H1 (cell line): ENCODE measurements at regions not wholly inside any gene's neighbourhood (a gene's known extent, or its start where the extent isn't known, plus 50 kb on each side); places are given as distances from the start of the nearest gene placed in this dataset.

ENCODE experiments used
- CTCF ChIA-PET: fragments of 300-600 bp; sonication (Branson Sonifier 250); formaldehyde crosslinking; loops from one replicate; lab custom pipeline; 2021; ENCODE audit not compliant: partially characterized antibody; lab: Charles Lee
- POLR2A ChIA-PET: fragments of 300-600 bp; sonication (Branson Sonifier 250); formaldehyde crosslinking; loops from one replicate; lab custom pipeline; 2021; ENCODE audit warnings: inconsistent platforms; ENCODE audit not compliant: partially characterized antibody; lab: Charles Lee
- DNase-seq, 2 experiments: peaks; one replicate each; pipeline versions ENCODE4 v3.0.0 to v3.0.0-alpha.2; 2010 to 2022; ENCODE audit warnings: low spot score in 2 of 2, low read depth in 1 of 2, mixed read lengths in 1 of 2
- FAIRE-seq: peaks from 2 replicates; lab custom pipeline; 2011; peaks lifted over from hg19 to GRCh38; lab: Jason Lieb, UNC
- H2AFZ ChIP-seq: 2 replicates; pipeline ENCODE4 v1.8.1; 2012; ENCODE audit warnings: low read length, inconsistent platforms
- H2AK5ac ChIP-seq: 2 replicates; pipeline ENCODE4 v1.6.1; 2013; ENCODE audit warnings: low read depth, low read length
- H2BK120ac ChIP-seq: replicated peaks from 2 replicates; pipeline ENCODE3; 2013; ENCODE audit warnings: low read depth, low read length, inconsistent platforms
- H2BK12ac ChIP-seq: 2 replicates; pipeline ENCODE4 v1.6.1; 2013; ENCODE audit warnings: low read depth, low read length
- H2BK15ac ChIP-seq: 2 replicates; pipeline ENCODE4 v1.6.1; 2013; ENCODE audit warnings: low read length
- H2BK20ac ChIP-seq: 2 replicates; pipeline ENCODE4 v1.6.1; 2013; ENCODE audit warnings: low read length
- H2BK5ac ChIP-seq: 2 replicates; pipeline ENCODE4 v1.6.1; 2013; ENCODE audit warnings: low read depth, low read length
- H3K14ac ChIP-seq: 2 replicates; pipeline ENCODE4 v1.6.1; 2013; ENCODE audit warnings: inconsistent platforms; ENCODE audit not compliant: insufficient read length
- H3K18ac ChIP-seq: 2 replicates; pipeline ENCODE4 v1.6.1; 2013; ENCODE audit warnings: low read length; ENCODE audit errors: extremely low read depth
- H3K23ac ChIP-seq: 2 replicates; pipeline ENCODE4 v1.6.1; 2013; ENCODE audit warnings: inconsistent platforms; ENCODE audit not compliant: insufficient read length
- H3K23me2 ChIP-seq: 2 replicates; pipeline ENCODE4 v1.6.1; 2013; ENCODE audit warnings: low read depth, low read length
- H3K27ac ChIP-seq: 2 replicates; pipeline ENCODE4 v1.6.1; 2011; ENCODE audit warnings: low read depth, low read length, inconsistent platforms
- H3K27me3 ChIP-seq, 4 experiments: replicated peaks in 1 of 4; 1 replicate in 1 of 4; 2 replicates in 3 of 4; pipeline versions ENCODE4 v1.6.1 to v1.8.1; 2011 to 2013; ENCODE audit warnings: low read length in 3 of 4, mild to moderate bottlenecking in 3 of 4, inconsistent platforms in 2 of 4, mixed read lengths in 2 of 4, moderate library complexity in 1 of 4; ENCODE audit not compliant: control insufficient read depth in 3 of 4, insufficient read depth in 3 of 4; ENCODE audit errors: extremely low read depth in 1 of 4
- H3K36me3 ChIP-seq, 4 experiments: 2 replicates each; pipeline versions ENCODE4 v1.6.1 to v1.8.1; 2011 to 2013; ENCODE audit warnings: mild to moderate bottlenecking in 4 of 4, low read length in 3 of 4, moderate library complexity in 2 of 4, control low read depth in 1 of 4, inconsistent platforms in 1 of 4; ENCODE audit not compliant: insufficient read depth in 4 of 4, control insufficient read depth in 2 of 4
- H3K4ac ChIP-seq: replicated peaks from 2 replicates; pipeline ENCODE3; 2013; ENCODE audit warnings: low read length, low read depth, mixed read lengths, inconsistent platforms; ENCODE audit not compliant: insufficient read length
- H3K4me1 ChIP-seq, 4 experiments: replicated peaks in 1 of 4; 1 replicate in 1 of 4; 2 replicates in 3 of 4; pipeline versions ENCODE4 v1.6.1 to v1.8.1; 2011 to 2013; ENCODE audit warnings: low read length in 3 of 4, inconsistent platforms in 2 of 4, mixed read lengths in 1 of 4; ENCODE audit not compliant: insufficient read depth in 4 of 4, control insufficient read depth in 3 of 4
- H3K4me2 ChIP-seq, 2 experiments: 2 replicates each; pipeline versions ENCODE4 v1.6.1 to v1.8.1; 2011 to 2013; ENCODE audit warnings: low read depth in 2 of 2, low read length in 2 of 2, control low read depth in 1 of 2, inconsistent platforms in 1 of 2, mild to moderate bottlenecking in 1 of 2; ENCODE audit not compliant: insufficient read depth in 1 of 2
- H3K4me3 ChIP-seq, 4 experiments: fragments of 200-600, 300-600 bp in 1 of 4; sonication (generic), shearing (Covaris generic), sonication (Bioruptor Twin) in 1 of 4; 2 replicates each; pipeline versions ENCODE4 v1.5.1 to v1.8.1; 2011 to 2016; ENCODE audit warnings: low read length in 4 of 4, low read depth in 3 of 4, control low read depth in 2 of 4, inconsistent platforms in 2 of 4, mild to moderate bottlenecking in 2 of 4, mixed read lengths in 1 of 4, moderate library complexity in 1 of 4; ENCODE audit not compliant: insufficient read depth in 2 of 4; ENCODE audit errors: extremely low read depth in 1 of 4
- H3K56ac ChIP-seq: replicated peaks from 2 replicates; pipeline ENCODE3; 2013; ENCODE audit warnings: low read depth, mild to moderate bottlenecking, mixed read lengths, low read length, inconsistent platforms; ENCODE audit not compliant: insufficient read length
- H3K79me1 ChIP-seq: 2 replicates; pipeline ENCODE4 v1.6.1; 2013; ENCODE audit warnings: low read depth, low read length, control low read depth
- H3K79me2 ChIP-seq, 2 experiments: 2 replicates each; pipeline versions ENCODE4 v1.6.1 to v1.8.1; 2012 to 2013; ENCODE audit warnings: low read length in 2 of 2, mild to moderate bottlenecking in 2 of 2, inconsistent platforms in 1 of 2; ENCODE audit not compliant: insufficient read depth in 2 of 2, control insufficient read depth in 1 of 2
- H3K9ac ChIP-seq, 4 experiments: replicated peaks in 1 of 4; 1 replicate in 1 of 4; 2 replicates in 3 of 4; pipeline versions ENCODE4 v1.6.1 to v1.8.1; 2011 to 2013; ENCODE audit warnings: low read depth in 3 of 4, low read length in 3 of 4, control low read depth in 2 of 4, mild to moderate bottlenecking in 2 of 4, moderate library complexity in 2 of 4, inconsistent platforms in 1 of 4; ENCODE audit errors: extremely low read depth in 1 of 4
- H3K9me3 ChIP-seq, 2 experiments: 2 replicates each; pipeline versions ENCODE4 v1.6.1 to v1.8.1; 2012 to 2013; ENCODE audit warnings: mild to moderate bottlenecking in 2 of 2, moderate library complexity in 2 of 2, control low read depth in 1 of 2, inconsistent platforms in 1 of 2, low read depth in 1 of 2, low read length in 1 of 2, mixed read lengths in 1 of 2; ENCODE audit not compliant: insufficient read depth in 2 of 2
- H4K20me1 ChIP-seq, 2 experiments: replicated peaks in 1 of 2; 2 replicates each; pipeline versions ENCODE3 to v1.8.1; 2011 to 2013; ENCODE audit warnings: inconsistent platforms in 2 of 2, low read length in 2 of 2, mild to moderate bottlenecking in 1 of 2; ENCODE audit not compliant: insufficient read depth in 2 of 2, control insufficient read depth in 1 of 2
- H4K5ac ChIP-seq: 2 replicates; pipeline ENCODE4 v1.6.1; 2013; ENCODE audit warnings: low read length, low read depth, mixed read lengths, inconsistent platforms; ENCODE audit not compliant: insufficient read length
- H4K8ac ChIP-seq: 2 replicates; pipeline ENCODE4 v1.8.0; 2013; ENCODE audit warnings: mild to moderate bottlenecking, moderate library complexity, low read length, inconsistent platforms; ENCODE audit not compliant: insufficient read depth; ENCODE audit errors: extremely low read depth
- H4K91ac ChIP-seq: replicated peaks from 2 replicates; pipeline ENCODE3; 2013; ENCODE audit warnings: low read length, mixed read lengths, inconsistent platforms; ENCODE audit not compliant: insufficient read length
- TEAD4 ChIP-seq: IDR thresholded peaks from 2 replicates; pipeline ENCODE4 v1.6.1; 2012; ENCODE audit warnings: low read depth, low read length, inconsistent platforms, mixed read lengths
- WGBS, 2 experiments: shearing (Covaris generic) in 1 of 2; methylation state at CpG; one replicate each; pipeline versions ENCODE4 v1.1.6 to v1.1.7; 2013 to 2015; ENCODE audit warnings: low lambda C conversion rate in 2 of 2, mixed read lengths in 2 of 2, inconsistent platforms in 1 of 2, low coverage in 1 of 2, missing lambda C conversion rate in 1 of 2; ENCODE audit not compliant: insufficient replicate concordance in 2 of 2, insufficient coverage in 1 of 2, insufficient read length in 1 of 2; ENCODE audit errors: extremely low coverage in 1 of 2, missing lambda C conversion rate in 1 of 2; 5-methylcytosine and 5-hydroxymethylcytosine counted together

DNA sequence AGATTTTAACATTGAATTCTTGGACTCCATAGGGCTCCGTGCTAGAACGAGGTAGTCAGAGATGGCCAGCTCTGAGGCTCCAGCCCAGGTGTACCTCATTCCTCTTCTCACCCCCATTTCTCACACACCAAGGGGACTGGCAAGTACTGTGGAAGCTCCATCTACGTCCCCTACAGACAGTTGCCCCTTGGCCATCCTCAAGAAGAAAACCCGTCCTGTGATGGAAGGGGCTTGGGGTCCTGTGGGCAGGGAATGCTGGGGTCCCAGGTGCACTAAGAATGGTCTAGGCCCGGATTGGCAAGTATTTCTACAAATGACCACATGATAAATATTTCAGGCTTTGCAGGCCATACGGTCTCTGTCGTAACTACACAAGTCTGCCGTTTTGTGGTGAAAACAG lies 110.3 kb downstream of the PDCL3 start:
- Histone ChIP-seq H3K14ac (no peak overlapping the region), H4K5ac (no peak overlapping the region), H2BK15ac (no peak overlapping the region), H3K4me2 (no peak overlapping the region), H2BK5ac (no peak overlapping the region), H3K23ac (no peak overlapping the region), H4K20me1 (no peaks in the 10 kb centered on the region), H3K23me2 (no peaks in the 10 kb centered on the region), H3K9ac (no peak overlapping the region), H3K27me3 (no peaks in the 10 kb centered on the region), H2AK5ac (no peak overlapping the region), H3K79me1 (no peaks in the 10 kb centered on the region), H3K4ac (no peak overlapping the region), H4K91ac (no peak overlapping the region), H3K4me1 (no peaks in the 10 kb centered on the region; a peak in 1 of 7 replicates), H2BK20ac (no peak overlapping the region), H4K8ac (no peak overlapping the region), H3K36me3 (no peaks in the 10 kb centered on the region), H3K79me2 (no peaks in the 10 kb centered on the region), H3K27ac (no peak overlapping the region), H2BK12ac (no peak overlapping the region), H2BK120ac (no peak overlapping the region), H3K18ac (no peak overlapping the region), H3K9me3 (no peaks in the 10 kb centered on the region), H3K4me3 (no peak overlapping the region), H2AFZ (no peak overlapping the region), H3K56ac (no peak overlapping the region)
- DNase-seq = no peak
- 90% methylated on average over 8 of the region's 8 CpGs; no CpG with 5 or more reads in 1 of the 2 experiments for WGBS, 2 experiments
- no peak for FAIRE-seq
- POLR2A ChIA-PET = no interaction called here
- CTCF ChIA-PET = interaction anchor here (1.1 kb wide), 1 partner anchor 10 kb away, joined by 6 read pairs; no protein-coding TSS in a partner anchor
- no peak for TF ChIP-seq TEAD4
